Vagina (tissue), 2 donors: ENCODE measurements at regions not wholly inside any gene's neighbourhood (a gene's known extent, or its start where the extent isn't known, plus 50 kb on each side); places are given as distances from the start of the nearest gene placed in this dataset.

Source experiments
- DNase-seq, 2 donors: peaks; one replicate each; pipeline ENCODE4 v3.0.0-alpha.2; 2017; ENCODE audit errors: extremely low spot score in 2 of 2
- H3K27ac ChIP-seq: fragments of 200-600 bp; sonication (generic); one replicate; pipeline ENCODE4 v1.5.1; 2019
- H3K27me3 ChIP-seq: fragments of 200-600 bp; sonication (generic); one replicate; pipeline ENCODE4 v1.5.1; 2019
- H3K36me3 ChIP-seq, 2 donors: fragments of 200-600 bp; sonication (generic); one replicate each; pipeline ENCODE4 v1.5.1; 2017 to 2019
- H3K4me1 ChIP-seq: fragments of 200-600 bp; sonication (generic); one replicate; pipeline ENCODE4 v1.5.1; 2019
- H3K4me3 ChIP-seq, 2 donors: fragments of 200-600 bp; sonication (generic); 1 replicate in 1 of 2; 2 replicates in 1 of 2; pipeline ENCODE4 v1.5.1; 2016 to 2019
- H3K9me3 ChIP-seq: fragments of 200-600 bp; sonication (generic); one replicate; pipeline ENCODE4 v1.5.1; 2019
- CTCF ChIP-seq, 3 experiments: fragments of 450-650 bp in 2 of 3; fragments of 200-600 bp in 1 of 3; sonication (generic) in 1 of 3; IDR thresholded peaks; one replicate each; pipeline ENCODE4 v1.5.1; 2017 to 2019; ENCODE audit warnings: antibody characterized with exemption in 3 of 3, mild to moderate bottlenecking in 2 of 3, moderate library complexity in 2 of 3
- POLR2A ChIP-seq, 2 donors: fragments of 450-650 bp; IDR thresholded peaks; one replicate each; pipeline ENCODE4 v1.6.1; 2017; ENCODE audit warnings: antibody characterized with exemption in 2 of 2, mild to moderate bottlenecking in 2 of 2, moderate library complexity in 2 of 2
- POLR2AphosphoS5 ChIP-seq, 2 donors: sonication (generic); formaldehyde crosslinking; IDR thresholded peaks; one replicate each; pipeline ENCODE4 v1.9.0; 2017; ENCODE audit warnings: antibody characterized with exemption in 2 of 2, mild to moderate bottlenecking in 2 of 2, low read depth in 1 of 2; ENCODE audit not compliant: insufficient read depth in 1 of 2
- intact Hi-C: fragments of 100-400 bp; cut with DNase I; formaldehyde crosslinking; loops from one replicate; pipeline ENCODE4 v1.15.1; 2023

- no peaks in the 10 kb centered on the region for H3K36me3 ChIP-seq
- TF ChIP-seq POLR2A (IDR thresholded peaks at IDR 0.05) (no peak), CTCF (IDR thresholded peaks at IDR 0.05) (no peak), POLR2AphosphoS5 (IDR thresholded peaks at IDR 0.05; ENCODE audit: insufficient read depth in 1 of 2, low read depth in 1 of 2) (no peak)
- no peaks in the 10 kb centered on the region for H3K4me1 ChIP-seq
- H3K9me3 ChIP-seq: no peaks in the 10 kb centered on the region
- intact Hi-C loops: no loop called here
- H3K4me3 ChIP-seq: no peak overlapping the region
- no peaks in the 10 kb centered on the region for H3K27me3 ChIP-seq
- H3K27ac ChIP-seq: no peak overlapping the region
- no peak for DNase-seq
These were observed 342.9 kb downstream of the INSIG2 start for GRCh38 chr2:118431165-118431517.

GRCh38 chr2:118430510-118431164 is 342.4 kb downstream of the INSIG2 start:
- Histone ChIP-seq H3K27me3 (no peaks in the 10 kb centered on the region), H3K27ac (no peak overlapping the region), H3K9me3 (no peaks in the 10 kb centered on the region), H3K36me3 (no peaks in the 10 kb centered on the region), H3K4me1 (no peaks in the 10 kb centered on the region), H3K4me3 (no peak overlapping the region)
- no peak for DNase-seq
- intact Hi-C loops: no loop called here
- TF ChIP-seq CTCF (IDR thresholded peaks at IDR 0.05): no peak
- no peak for TF ChIP-seq POLR2A (IDR thresholded peaks at IDR 0.05)
- no peak for TF ChIP-seq POLR2AphosphoS5 (IDR thresholded peaks at IDR 0.05; ENCODE audit: insufficient read depth in 1 of 2, low read depth in 1 of 2)

- TF ChIP-seq POLR2AphosphoS5 (IDR thresholded peaks at IDR 0.05; ENCODE audit: insufficient read depth in 1 of 2, low read depth in 1 of 2) (no peak), CTCF (IDR thresholded peaks at IDR 0.05) (no peak), POLR2A (IDR thresholded peaks at IDR 0.05) (no peak)
- intact Hi-C loops: no loop called here
- Histone ChIP-seq H3K4me3 (no peak overlapping the region), H3K27me3 (no peaks in the 10 kb centered on the region), H3K27ac (no peak overlapping the region), H3K4me1 (no peaks in the 10 kb centered on the region), H3K9me3 (no peaks in the 10 kb centered on the region), H3K36me3 (no peaks in the 10 kb centered on the region)
- no peak for DNase-seq
These were observed 336.9 kb downstream of the INSIG2 start for GRCh38 chr2:118425191-118425590.

- TF ChIP-seq CTCF (IDR thresholded peaks at IDR 0.05) (no peak), POLR2AphosphoS5 (IDR thresholded peaks at IDR 0.05; ENCODE audit: insufficient read depth in 1 of 2, low read depth in 1 of 2) (no peak), POLR2A (IDR thresholded peaks at IDR 0.05) (no peak)
- no peak for DNase-seq
- Histone ChIP-seq H3K27me3 (no peaks in the 10 kb centered on the region), H3K36me3 (no peaks in the 10 kb centered on the region), H3K4me3 (no peak overlapping the region), H3K4me1 (no peaks in the 10 kb centered on the region), H3K9me3 (no peaks in the 10 kb centered on the region), H3K27ac (no peak overlapping the region)
- intact Hi-C loops: no loop called here
These were observed 335.5 kb downstream of the INSIG2 start for GRCh38 chr2:118423776-118424175.

- intact Hi-C loops: no loop called here
- TF ChIP-seq POLR2A (IDR thresholded peaks at IDR 0.05) (no peak), POLR2AphosphoS5 (IDR thresholded peaks at IDR 0.05; ENCODE audit: insufficient read depth in 1 of 2, low read depth in 1 of 2) (no peak), CTCF (IDR thresholded peaks at IDR 0.05) (no peak)
- no peaks in the 10 kb centered on the region for H3K9me3 ChIP-seq
- H3K27ac ChIP-seq: no peak overlapping the region
- H3K36me3 ChIP-seq: no peaks in the 10 kb centered on the region
- no peak for DNase-seq
- no peaks in the 10 kb centered on the region for H3K4me1 ChIP-seq
- H3K27me3 ChIP-seq: no peaks in the 10 kb centered on the region
- H3K4me3 ChIP-seq: no peak overlapping the region
These were observed 333.4 kb downstream of the INSIG2 start for GRCh38 chr2:118421648-118422047.
